ENCODE measurements at regions not wholly inside any gene's neighbourhood (a gene's known extent, or its start where the extent isn't known, plus 50 kb on each side); places are given as distances from the start of the nearest gene placed in this dataset.

GRCh38 chr15:69921626-69922619, 175.8 kb downstream of the TLE3 start:
- Histone ChIP-seq H4K20me1 (ENCODE audit: insufficient read depth) (no peaks in the 10 kb centered on the region), H3K79me2 (ENCODE audit: low read depth) (no peaks in the 10 kb centered on the region), H3K4me2 (no peak overlapping the region), H3K36me3 (ENCODE audit: low read depth) (no peaks in the 10 kb centered on the region), H3K27ac (no peak overlapping the region), H3K27me3 (ENCODE audit: insufficient read depth, low read depth) (no peaks in the 10 kb centered on the region), H3K4me3 (no peak overlapping the region), H3F3A (ENCODE audit: insufficient read depth, low read depth) (no peaks in the 10 kb centered on the region), H2AFZ (no peak overlapping the region), H3K9me3 (ENCODE audit: insufficient read depth, low read depth) (no peaks in the 10 kb centered on the region; the same call in none of the 2 replicates), H3K4me1 (replicated peaks; ENCODE audit: insufficient read depth) (peaks cover 10% of the 10 kb centered on the region), H3K9me2 (ENCODE audit: insufficient read depth) (no peaks in the 10 kb centered on the region)
- no peak for DNase-seq
- intact Hi-C loops (cut with micrococcal nuclease; ENCODE audit: unreplicated experiment), result no loop called here
- BruUV-seq (replicated peaks), result no TSS peak
- ChIA-PET POLR2A (ENCODE audit: unreplicated experiment) (no interaction called here), CTCF (no interaction called here)
- TF ChIP-seq EZH2 (IDR thresholded peaks at IDR 0.05; ENCODE audit: low read depth) (no peak), CTCF (conservative IDR thresholded peaks at IDR 0.05) (no peak)

- Histone ChIP-seq H3K9me2 (ENCODE audit: insufficient read depth) (no peaks in the 10 kb centered on the region), H3K9me3 (ENCODE audit: insufficient read depth, low read depth) (no peaks in the 10 kb centered on the region; the same call in none of the 2 replicates), H2AFZ (no peak overlapping the region), H4K20me1 (ENCODE audit: insufficient read depth) (no peaks in the 10 kb centered on the region), H3K36me3 (ENCODE audit: low read depth) (no peaks in the 10 kb centered on the region), H3K27me3 (ENCODE audit: insufficient read depth, low read depth) (no peaks in the 10 kb centered on the region), H3K4me1 (replicated peaks; ENCODE audit: insufficient read depth) (peaks cover 10% of the 10 kb centered on the region), H3K4me2 (no peak overlapping the region), H3K79me2 (ENCODE audit: low read depth) (no peaks in the 10 kb centered on the region), H3K4me3 (no peak overlapping the region), H3K27ac (no peak overlapping the region), H3F3A (ENCODE audit: insufficient read depth, low read depth) (no peaks in the 10 kb centered on the region)
- intact Hi-C loops (cut with micrococcal nuclease; ENCODE audit: unreplicated experiment), result no loop called here
- ChIA-PET POLR2A (ENCODE audit: unreplicated experiment) (no interaction called here), CTCF (no interaction called here)
- TF ChIP-seq CTCF (conservative IDR thresholded peaks at IDR 0.05), result no peak
- TF ChIP-seq EZH2 (IDR thresholded peaks at IDR 0.05; ENCODE audit: low read depth), result no peak
- DNase-seq, result no peak
- BruUV-seq (replicated peaks), result no TSS peak
These were observed 173.2 kb downstream of the TLE3 start for GRCh38 chr15:69924531-69924930.

- intact Hi-C loops (cut with micrococcal nuclease; ENCODE audit: unreplicated experiment), result no loop called here
- H3K27ac ChIP-seq, result no peak overlapping the region
- no peak overlapping the region for H3K4me3 ChIP-seq
- peaks cover 10% of the 10 kb centered on the region for H3K4me1 ChIP-seq (replicated peaks; ENCODE audit: insufficient read depth)
- no peaks in the 10 kb centered on the region for H3K9me2 ChIP-seq (ENCODE audit: insufficient read depth)
- 0 out of 2 replicates have a peak overlapping the region, but pooled peaks have one; percentile 22 for H3K4me2 ChIP-seq
- peak; percentile 15 to 70 for DNase-seq
- TF ChIP-seq EZH2 (IDR thresholded peaks at IDR 0.05; ENCODE audit: low read depth) (no peak), CTCF (conservative IDR thresholded peaks at IDR 0.05) (no peak)
- CTCF ChIA-PET, result no interaction called here
- no peaks in the 10 kb centered on the region for H3K79me2 ChIP-seq (ENCODE audit: low read depth)
- POLR2A ChIA-PET (ENCODE audit: unreplicated experiment), result interaction anchor here (0.6 to 0.7 kb wide), 3 partner anchors 54 to 1878 kb away, joined by 3 to 5 read pairs (median 4); no protein-coding TSS in a partner anchor
- no peak overlapping the region for H2AFZ ChIP-seq
- no peaks in the 10 kb centered on the region for H4K20me1 ChIP-seq (ENCODE audit: insufficient read depth)
- no peaks in the 10 kb centered on the region for H3K27me3 ChIP-seq (ENCODE audit: insufficient read depth, low read depth)
- H3K9me3 ChIP-seq (ENCODE audit: insufficient read depth, low read depth), result no peaks in the 10 kb centered on the region; the same call in none of the 2 replicates
- no peaks in the 10 kb centered on the region for H3F3A ChIP-seq (ENCODE audit: insufficient read depth, low read depth)
- H3K36me3 ChIP-seq (ENCODE audit: low read depth), result no peaks in the 10 kb centered on the region
- BruUV-seq (replicated peaks), result no TSS peak
These were observed 171.7 kb downstream of the TLE3 start for GRCh38 chr15:69926006-69926405.

All from PC-9 (cell line).